A204.1 (cell line): ENCODE measurements at regions not wholly inside any gene's neighbourhood (a gene's known extent, or its start where the extent isn't known, plus 50 kb on each side); places are given as distances from the start of the nearest gene placed in this dataset.
"Not testable (repeated sequence)": the region's sequence is repeated elsewhere in the genome, so short reads cannot be mapped to it uniquely, and the experiment has no call there.

ENCODE experiments used
- FAIRE-seq: peaks from 2 replicates; lab custom pipeline; 2012; peaks lifted over from hg19 to GRCh38; lab: Jason Lieb, UNC

GRCh38 chr3:28950614-28951013 lies 330.3 kb upstream of the RBMS3 start:
- FAIRE-seq = no peak

- FAIRE-seq = no peak
These were observed 328.9 kb upstream of the RBMS3 start for GRCh38 chr3:28951772-28952556.

GRCh38 chr3:28958656-28959055 lies 322.2 kb upstream of the RBMS3 start:
- FAIRE-seq = no peak

- FAIRE-seq = no peak
These were observed 309.7 kb upstream of the RBMS3 start for GRCh38 chr3:28971156-28971555.

- FAIRE-seq = no peak
These were observed 307.9 kb upstream of the RBMS3 start for GRCh38 chr3:28972921-28973320.

- no peak for FAIRE-seq
These were observed 307.3 kb upstream of the RBMS3 start for GRCh38 chr3:28973609-28974008.

- FAIRE-seq = no peak
These were observed 302.8 kb upstream of the RBMS3 start for GRCh38 chr3:28978092-28978491.

- no peak for FAIRE-seq
These were observed 300.7 kb upstream of the RBMS3 start for GRCh38 chr3:28980131-28980530.

GRCh38 chr3:28980631-28981030 lies 300.2 kb upstream of the RBMS3 start:
- no peak for FAIRE-seq

GRCh38 chr3:28982906-28983305 lies 298.0 kb upstream of the RBMS3 start:
- FAIRE-seq = no peak

- no peak for FAIRE-seq
These were observed 293.9 kb upstream of the RBMS3 start for GRCh38 chr3:28986922-28987321.

- no peak for FAIRE-seq
These were observed 291.2 kb upstream of the RBMS3 start for GRCh38 chr3:28989646-28990089.

GRCh38 chr3:28994161-28994905 lies 286.5 kb upstream of the RBMS3 start:
- no peak for FAIRE-seq

- no peak for FAIRE-seq
These were observed 275.8 kb upstream of the RBMS3 start for GRCh38 chr3:29004885-29005599.

GRCh38 chr3:29005862-29006261 lies 275.0 kb upstream of the RBMS3 start:
- no peak for FAIRE-seq

- FAIRE-seq = no peak
These were observed 269.4 kb upstream of the RBMS3 start for GRCh38 chr3:29011441-29011840.

GRCh38 chr3:29011966-29012365 lies 268.9 kb upstream of the RBMS3 start:
- FAIRE-seq = no peak

GRCh38 chr3:29022976-29023375 lies 257.9 kb upstream of the RBMS3 start:
- FAIRE-seq = no peak

- no peak for FAIRE-seq
These were observed 254.6 kb upstream of the RBMS3 start for GRCh38 chr3:29026286-29026685.

- FAIRE-seq = no peak
These were observed 253.9 kb upstream of the RBMS3 start for GRCh38 chr3:29026959-29027358.

- FAIRE-seq = not testable (repeated sequence)
These were observed 249.7 kb upstream of the RBMS3 start for GRCh38 chr3:29031175-29031574.

GRCh38 chr3:29033511-29033910 lies 247.4 kb upstream of the RBMS3 start:
- FAIRE-seq = no peak

- no peak for FAIRE-seq
These were observed 230.7 kb upstream of the RBMS3 start for GRCh38 chr3:29050155-29050554.
